PC-3 (cell line): ENCODE measurements at regions not wholly inside any gene's neighbourhood (a gene's known extent, or its start where the extent isn't known, plus 50 kb on each side); places are given as distances from the start of the nearest gene placed in this dataset.
A peak's percentile ranks its signal among the peaks of the same experiment; 100 is the strongest.
"Not testable (repeated sequence)": the region's sequence is repeated elsewhere in the genome, so short reads cannot be mapped to it uniquely, and the experiment has no call there.

Experiments
- ATAC-seq: fragments of 200-7000 bp; cut with Tn5 transposase; 2 replicates; pipeline ENCODE4 v1.9.1; 2020; ENCODE audit warnings: mild to moderate bottlenecking, moderate library complexity
- BruUV-seq: library from RNA; stranded (reverse); fragments of 400-500 nt; replicated peaks from 2 replicates; lab custom pipeline; 2021; lab: Mats Ljungman, UMichigan
- CTCF ChIA-PET: fragments of 300-600 bp; sonication (Branson Sonifier 250); formaldehyde crosslinking; loops from one replicate; lab custom pipeline; 2022; ENCODE audit warnings: antibody characterized with exemption; lab: Charles Lee
- POLR2A ChIA-PET: fragments of 300-600 bp; sonication (Branson Sonifier 250); formaldehyde crosslinking; loops from one replicate; lab custom pipeline; 2022; ENCODE audit warnings: antibody characterized with exemption; ENCODE audit not compliant: unreplicated experiment; lab: Charles Lee
- DNase-seq: peaks from one replicate; pipeline ENCODE4 v3.0.0-alpha.2; 2015
- H2AFZ ChIP-seq: fragments of 300-600 bp; sonication (generic); 2 replicates; pipeline ENCODE4 v1.6.0; 2016; ENCODE audit warnings: antibody characterized with exemption, low read length
- H3F3A ChIP-seq: fragments of 300-600 bp; sonication (generic); one replicate; pipeline ENCODE4 v1.6.0; 2017; ENCODE audit warnings: antibody characterized with exemption, low read length, control low read depth, mild to moderate bottlenecking; ENCODE audit not compliant: unreplicated experiment
- H3K27ac ChIP-seq: fragments of 300-600 bp; sonication (generic); 2 replicates; pipeline ENCODE4 v1.5.1; 2016; ENCODE audit warnings: mild to moderate bottlenecking, low read length
- H3K27me3 ChIP-seq: fragments of 300-600 bp; sonication (generic); 2 replicates; pipeline ENCODE4 v1.6.1; 2016; ENCODE audit warnings: low read length, mixed read lengths
- H3K36me3 ChIP-seq: fragments of 300-600 bp; sonication (generic); 2 replicates; pipeline ENCODE4 v1.6.1; 2016; ENCODE audit warnings: low read depth, mixed run types, low read length, mixed read lengths
- H3K4me1 ChIP-seq: fragments of 300-600 bp; sonication (generic); 2 replicates; pipeline ENCODE4 v1.5.1; 2016; ENCODE audit warnings: low read length; ENCODE audit not compliant: insufficient read depth
- H3K4me2 ChIP-seq: fragments of 300-600 bp; sonication (generic); 2 replicates; pipeline ENCODE4 v1.6.0; 2016; ENCODE audit warnings: low read length
- H3K4me3 ChIP-seq: fragments of 300-600 bp; sonication (generic); 2 replicates; pipeline ENCODE4 v1.5.1; 2016; ENCODE audit warnings: mild to moderate bottlenecking, low read length, mixed read lengths
- H3K79me2 ChIP-seq: fragments of 300-600 bp; sonication (generic); 2 replicates; pipeline ENCODE4 v1.6.1; 2017; ENCODE audit warnings: low read length, mixed read lengths
- H3K9ac ChIP-seq: fragments of 300-600 bp; sonication (generic); 2 replicates; pipeline ENCODE4 v1.6.0; 2016; ENCODE audit warnings: mild to moderate bottlenecking, low read length
- H3K9me2 ChIP-seq: fragments of 300-600 bp; sonication (generic); replicated peaks from 2 replicates; pipeline ENCODE4 v1.6.1; 2016; ENCODE audit warnings: mixed run types, low read length, mixed read lengths
- H3K9me3 ChIP-seq: fragments of 300-600 bp; sonication (generic); 2 replicates; pipeline ENCODE4 v1.6.1; 2016; ENCODE audit warnings: low read length, mixed read lengths
- H4K20me1 ChIP-seq: fragments of 300-600 bp; sonication (generic); 2 replicates; pipeline ENCODE4 v1.6.1; 2016; ENCODE audit warnings: low read length, mixed read lengths
- EZH2 ChIP-seq: fragments of 300-600 bp; sonication (generic); IDR thresholded peaks from one replicate; pipeline ENCODE4 v1.6.1; 2017; ENCODE audit warnings: antibody characterized with exemption, mild to moderate bottlenecking, low read length; ENCODE audit not compliant: unreplicated experiment
- EZH2phosphoT487 ChIP-seq: fragments of 300-600 bp; sonication (generic); IDR thresholded peaks from 2 replicates; pipeline ENCODE4 v1.6.1; 2018; ENCODE audit warnings: mild to moderate bottlenecking, antibody characterized with exemption, low read length, borderline replicate concordance
- intact Hi-C: fragments of 100-400 bp; cut with micrococcal nuclease; formaldehyde crosslinking; loops from 2 replicates; pipeline ENCODE4 v1.9.0; 2023
- TF ChIP-seq, protein P1 (sequence below): fragments of 300-600 bp; sonication (generic); conservative IDR thresholded peaks from 2 replicates; pipeline ENCODE4 v1.5.1; 2017; ENCODE audit warnings: antibody characterized with exemption, low read depth, mild to moderate bottlenecking, low read length

DNA sequence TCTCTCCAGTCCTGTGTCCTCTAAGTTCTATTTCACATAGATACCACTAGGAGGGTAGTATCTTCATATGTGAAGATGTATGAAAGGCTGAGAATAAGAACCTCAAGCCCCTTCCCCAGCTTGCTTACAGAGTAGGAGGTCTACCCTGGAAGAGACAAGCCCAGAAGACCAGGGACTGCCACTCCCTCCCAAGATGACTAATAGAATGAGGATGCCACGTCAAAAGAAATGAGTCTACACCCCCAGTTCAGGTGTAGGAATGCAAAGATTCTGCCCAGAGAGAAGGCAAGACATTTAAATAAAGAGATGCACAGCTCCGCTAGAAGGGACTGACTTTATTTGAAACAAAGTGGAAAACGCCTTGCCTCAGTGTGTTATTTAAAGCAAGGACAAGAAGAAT is 1006.0 kb upstream of the USP15 start:
- no peaks in the 10 kb centered on the region for H4K20me1 ChIP-seq

DNA sequence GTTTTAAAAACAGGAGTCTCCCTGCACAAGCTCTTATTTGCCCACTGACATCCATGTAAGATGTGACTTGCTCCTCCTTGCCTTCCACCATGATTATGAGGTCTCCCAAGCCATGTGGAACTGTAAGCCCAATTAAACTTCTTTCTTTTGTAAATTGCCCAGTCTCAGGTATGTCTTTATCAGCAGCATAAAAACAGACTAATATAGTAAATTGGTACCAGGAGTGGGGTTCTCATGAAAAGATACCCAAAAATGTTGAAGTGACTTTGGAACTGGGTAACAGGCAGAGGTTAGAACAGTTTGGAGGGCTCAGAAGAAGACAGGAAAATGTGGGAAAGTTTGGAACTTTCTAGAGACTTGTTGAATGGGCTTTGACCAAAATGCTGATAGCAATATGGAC is 995.9 kb upstream of the USP15 start:
- H3K27me3 ChIP-seq, ATAC-seq, H3K4me3 ChIP-seq, H4K20me1 ChIP-seq, H3K9me3 ChIP-seq, H3K4me2 ChIP-seq, CTCF ChIA-PET, H3K36me3 ChIP-seq, BruUV-seq, H3F3A ChIP-seq, POLR2A ChIA-PET, H2AFZ ChIP-seq, H3K9me2 ChIP-seq, H3K79me2 ChIP-seq, DNase-seq, intact Hi-C loops, H3K27ac ChIP-seq, H3K4me1 ChIP-seq, H3K9ac ChIP-seq: not testable (repeated sequence)

More for the DNA sequence above, 1006.0 kb upstream of the USP15 start:
- Histone ChIP-seq H3K4me2 (no peak overlapping the region), H2AFZ (no peak overlapping the region), H3K36me3 (no peaks in the 10 kb centered on the region), H3K9me2 (no peaks in the 10 kb centered on the region), H3K79me2 (no peaks in the 10 kb centered on the region), H3K27ac (no peak overlapping the region), H3K4me3 (no peak overlapping the region), H3F3A (no peaks in the 10 kb centered on the region), H3K9me3 (no peaks in the 10 kb centered on the region), H3K4me1 (no peaks in the 10 kb centered on the region), H3K9ac (no peak overlapping the region), H3K27me3 (no peaks in the 10 kb centered on the region)
- no peak for ATAC-seq
- BruUV-seq: no TSS peak
- ChIA-PET CTCF (no interaction called here), POLR2A (no interaction called here)
- TF ChIP-seq EZH2phosphoT487 (no peak), EZH2 (no peak)
- TF ChIP-seq, protein P1, sequence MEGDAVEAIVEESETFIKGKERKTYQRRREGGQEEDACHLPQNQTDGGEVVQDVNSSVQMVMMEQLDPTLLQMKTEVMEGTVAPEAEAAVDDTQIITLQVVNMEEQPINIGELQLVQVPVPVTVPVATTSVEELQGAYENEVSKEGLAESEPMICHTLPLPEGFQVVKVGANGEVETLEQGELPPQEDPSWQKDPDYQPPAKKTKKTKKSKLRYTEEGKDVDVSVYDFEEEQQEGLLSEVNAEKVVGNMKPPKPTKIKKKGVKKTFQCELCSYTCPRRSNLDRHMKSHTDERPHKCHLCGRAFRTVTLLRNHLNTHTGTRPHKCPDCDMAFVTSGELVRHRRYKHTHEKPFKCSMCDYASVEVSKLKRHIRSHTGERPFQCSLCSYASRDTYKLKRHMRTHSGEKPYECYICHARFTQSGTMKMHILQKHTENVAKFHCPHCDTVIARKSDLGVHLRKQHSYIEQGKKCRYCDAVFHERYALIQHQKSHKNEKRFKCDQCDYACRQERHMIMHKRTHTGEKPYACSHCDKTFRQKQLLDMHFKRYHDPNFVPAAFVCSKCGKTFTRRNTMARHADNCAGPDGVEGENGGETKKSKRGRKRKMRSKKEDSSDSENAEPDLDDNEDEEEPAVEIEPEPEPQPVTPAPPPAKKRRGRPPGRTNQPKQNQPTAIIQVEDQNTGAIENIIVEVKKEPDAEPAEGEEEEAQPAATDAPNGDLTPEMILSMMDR: no peak
- intact Hi-C loops: no loop called here
- peak; percentile 9 for DNase-seq

DNA sequence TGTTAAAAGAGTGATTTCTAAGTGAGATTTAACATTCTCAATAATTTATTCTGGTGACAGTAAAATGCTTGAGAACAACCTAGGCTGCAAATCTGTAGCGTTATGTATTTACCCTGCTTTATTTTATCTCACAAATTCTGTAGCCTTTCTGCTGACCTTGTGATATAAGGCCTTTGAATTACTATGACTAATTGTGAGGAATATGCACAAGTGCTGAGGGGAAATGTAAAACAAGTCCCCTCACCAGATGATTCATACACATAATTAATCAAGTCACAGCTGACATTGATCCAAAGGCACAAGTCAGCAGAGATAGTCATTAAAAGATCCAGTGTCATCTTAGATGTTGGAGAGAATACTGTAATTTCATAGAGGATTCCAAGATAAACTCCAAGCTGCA is 992.7 kb upstream of the USP15 start:
- ATAC-seq: no peak
- Histone ChIP-seq H3K4me3 (no peak overlapping the region), H3K9ac (no peak overlapping the region), H3K4me1 (no peaks in the 10 kb centered on the region), H4K20me1 (no peaks in the 10 kb centered on the region), H3K79me2 (no peaks in the 10 kb centered on the region), H3K9me3 (0 out of 2 replicates have a peak, but pooled peaks cover 7% of the 10 kb centered on the region), H3K27me3 (no peaks in the 10 kb centered on the region), H3K4me2 (no peak overlapping the region), H2AFZ (no peak overlapping the region), H3K36me3 (no peaks in the 10 kb centered on the region), H3K27ac (no peak overlapping the region), H3F3A (no peaks in the 10 kb centered on the region), H3K9me2 (no peaks in the 10 kb centered on the region)
- TF ChIP-seq EZH2phosphoT487: no peak
- TF ChIP-seq, protein P1: no peak
- TF ChIP-seq EZH2: no peak
- ChIA-PET CTCF (no interaction called here), POLR2A (no interaction called here)
- DNase-seq: no peak
- intact Hi-C loops: no loop called here
- BruUV-seq: no TSS peak
